Mesenchymal stem cell (in vitro differentiated cells and primary cell): ENCODE measurements at regions not wholly inside any gene's neighbourhood (a gene's known extent, or its start where the extent isn't known, plus 50 kb on each side); places are given as distances from the start of the nearest gene placed in this dataset.

Source experiments
- DNase-seq: peaks from one replicate; pipeline ENCODE4 v3.0.0-alpha.2; 2013
- H2AFZ ChIP-seq: one replicate; pipeline ENCODE4 v1.6.1; 2013; ENCODE audit warnings: low read depth, mild to moderate bottlenecking, control low read depth, inconsistent platforms, low read length, moderate library complexity
- H2AK5ac ChIP-seq: 2 replicates; pipeline ENCODE4 v1.6.1; 2013; ENCODE audit warnings: low read length, moderate library complexity, mild to moderate bottlenecking, inconsistent platforms; ENCODE audit not compliant: severe bottlenecking
- H2BK120ac ChIP-seq: one replicate; pipeline ENCODE4 v1.6.1; 2013; ENCODE audit warnings: low read depth, mild to moderate bottlenecking, inconsistent platforms, low read length, moderate library complexity
- H2BK12ac ChIP-seq, 2 experiments: one replicate each; pipeline ENCODE4 v1.6.1; 2013; ENCODE audit warnings: inconsistent platforms in 2 of 2, low read length in 2 of 2, mild to moderate bottlenecking in 2 of 2, moderate library complexity in 2 of 2, control low read depth in 1 of 2
- H2BK15ac ChIP-seq: one replicate; pipeline ENCODE4 v1.6.1; 2013; ENCODE audit warnings: mild to moderate bottlenecking, low read depth, inconsistent platforms; ENCODE audit not compliant: poor library complexity, severe bottlenecking
- H2BK5ac ChIP-seq: 2 replicates; pipeline ENCODE4 v1.6.1; 2013; ENCODE audit warnings: low read depth, mild to moderate bottlenecking, low read length, control low read depth, inconsistent platforms; ENCODE audit not compliant: poor library complexity, severe bottlenecking
- H3K14ac ChIP-seq, 2 experiments: one replicate each; pipeline ENCODE4 v1.6.1; 2013; ENCODE audit warnings: inconsistent platforms in 2 of 2, low read length in 2 of 2, control low read depth in 1 of 2, mild to moderate bottlenecking in 1 of 2, moderate library complexity in 1 of 2
- H3K18ac ChIP-seq, 2 experiments: one replicate each; pipeline ENCODE4 v1.6.1; 2013; ENCODE audit warnings: inconsistent platforms in 2 of 2, low read length in 2 of 2, control low read depth in 1 of 2, low read depth in 1 of 2, mild to moderate bottlenecking in 1 of 2
- H3K23ac ChIP-seq, 2 experiments: one replicate each; pipeline ENCODE4 v1.6.1; 2013; ENCODE audit warnings: inconsistent platforms in 2 of 2, low read length in 2 of 2, mild to moderate bottlenecking in 2 of 2, moderate library complexity in 2 of 2, control low read depth in 1 of 2
- H3K27ac ChIP-seq: 2 replicates; pipeline ENCODE4 v1.5.1; 2013; ENCODE audit warnings: mild to moderate bottlenecking, moderate library complexity, low read length, control low read depth, inconsistent platforms; ENCODE audit not compliant: poor library complexity, severe bottlenecking
- H3K27me3 ChIP-seq, 2 experiments: 2 replicates each; pipeline versions ENCODE4 v1.6.1 to v1.7.0; 2013; ENCODE audit warnings: low read length in 2 of 2, mild to moderate bottlenecking in 2 of 2, moderate library complexity in 2 of 2, control low read depth in 1 of 2, inconsistent platforms in 1 of 2; ENCODE audit not compliant: control insufficient read depth in 1 of 2, insufficient read depth in 1 of 2
- H3K36me3 ChIP-seq, 2 experiments: 2 replicates each; pipeline versions ENCODE4 v1.6.1 to v1.7.0; 2013; ENCODE audit warnings: low read length in 2 of 2, control low read depth in 1 of 2, inconsistent platforms in 1 of 2, low read depth in 1 of 2, mild to moderate bottlenecking in 1 of 2; ENCODE audit not compliant: insufficient read depth in 2 of 2, control insufficient read depth in 1 of 2
- H3K4ac ChIP-seq, 2 experiments: one replicate each; pipeline ENCODE4 v1.6.1; 2013; ENCODE audit warnings: inconsistent platforms in 2 of 2, low read length in 2 of 2, mild to moderate bottlenecking in 2 of 2, moderate library complexity in 2 of 2, control low read depth in 1 of 2, low read depth in 1 of 2
- H3K4me1 ChIP-seq: 2 replicates; pipeline ENCODE4 v1.6.1; 2013; ENCODE audit warnings: low read depth, low read length, control low read depth; ENCODE audit not compliant: control insufficient read depth, insufficient read depth
- H3K4me2 ChIP-seq: 2 replicates; pipeline ENCODE4 v1.6.1; 2013; ENCODE audit warnings: low read length, mild to moderate bottlenecking, inconsistent platforms; ENCODE audit not compliant: poor library complexity, severe bottlenecking
- H3K4me3 ChIP-seq, 2 experiments: 2 replicates each; pipeline versions ENCODE4 v1.5.1 to v1.7.0; 2013; ENCODE audit warnings: low read length in 2 of 2, mild to moderate bottlenecking in 2 of 2, control low read depth in 1 of 2, low read depth in 1 of 2; ENCODE audit not compliant: insufficient read depth in 1 of 2
- H3K79me1 ChIP-seq: replicated peaks from 2 replicates; pipeline ENCODE4 v1.6.1; 2013; ENCODE audit warnings: mild to moderate bottlenecking, control low read depth, low read length, inconsistent platforms; ENCODE audit not compliant: poor library complexity, severe bottlenecking
- H3K9ac ChIP-seq: 2 replicates; pipeline ENCODE4 v1.7.0; 2013; ENCODE audit warnings: mild to moderate bottlenecking, low read length, moderate library complexity
- H3K9me3 ChIP-seq: 2 replicates; pipeline ENCODE4 v1.7.0; 2013; ENCODE audit warnings: mild to moderate bottlenecking, low read length; ENCODE audit not compliant: control insufficient read depth
- H4K8ac ChIP-seq: one replicate; pipeline ENCODE4 v1.6.1; 2013; ENCODE audit warnings: inconsistent platforms, mild to moderate bottlenecking, low read length, moderate library complexity
- H4K91ac ChIP-seq: one replicate; pipeline ENCODE4 v1.6.1; 2013; ENCODE audit warnings: mild to moderate bottlenecking, low read length, inconsistent platforms
- WGBS: methylation state at CpG from one replicate; pipeline ENCODE4 v1.1.7; 2013; ENCODE audit warnings: mixed read lengths; 5-methylcytosine and 5-hydroxymethylcytosine counted together

- DNase-seq = peak; percentile 64
- Histone ChIP-seq H3K4me3 (peak overlapping the region in 1 of 2 experiments; percentile 10), H3K79me1 (no peaks in the 10 kb centered on the region), H3K18ac (no peak overlapping the region), H3K23ac (no peak overlapping the region), H2BK5ac (no peak overlapping the region), H3K14ac (no peak overlapping the region), H2BK12ac (no peak overlapping the region), H3K27me3 (no peaks in the 10 kb centered on the region), H3K4me1 (peaks cover 7% of the 10 kb centered on the region), H3K4me2 (no peak overlapping the region), H2AK5ac (no peak overlapping the region), H3K9me3 (no peaks in the 10 kb centered on the region), H3K27ac (peak overlapping the region; percentile 90), H4K8ac (no peak overlapping the region), H2BK120ac (no peak overlapping the region), H2AFZ (no peak overlapping the region), H4K91ac (no peak overlapping the region), H3K4ac (no peak overlapping the region), H3K9ac (peak overlapping the region; percentile 23), H3K36me3 (no peaks in the 10 kb centered on the region), H2BK15ac (no peak overlapping the region)
- WGBS = 22% methylated on average over 2 of the region's 2 CpGs
Measured at GRCh38 chr6:56803594-56803993, 151.3 kb upstream of the BEND6 start.

GRCh38 chr6:56802584-56802983 lies 152.3 kb upstream of the BEND6 start:
- Histone ChIP-seq H3K27me3 (no peaks in the 10 kb centered on the region), H3K18ac (no peak overlapping the region), H3K14ac (no peak overlapping the region), H2BK120ac (no peak overlapping the region), H3K4me1 (peaks cover 7% of the 10 kb centered on the region), H2AK5ac (no peak overlapping the region), H3K9ac (no peak overlapping the region), H3K23ac (no peak overlapping the region), H2BK12ac (no peak overlapping the region), H3K4me3 (no peak overlapping the region), H2AFZ (no peak overlapping the region), H4K91ac (no peak overlapping the region), H2BK5ac (no peak overlapping the region), H3K4me2 (no peak overlapping the region), H3K27ac (peak overlapping the region; percentile 90), H3K36me3 (no peaks in the 10 kb centered on the region), H3K79me1 (no peaks in the 10 kb centered on the region), H4K8ac (no peak overlapping the region), H3K9me3 (no peaks in the 10 kb centered on the region), H3K4ac (no peak overlapping the region), H2BK15ac (no peak overlapping the region)
- 25% methylated on average over 1 of the region's 2 CpGs for WGBS
- DNase-seq = peak; percentile 80

GRCh38 chr6:56799989-56800388 lies 154.9 kb upstream of the BEND6 start:
- WGBS = 100% methylated on average over 1 of the region's 3 CpGs
- no peak overlapping the region for H3K14ac ChIP-seq

GRCh38 chr6:56798163-56798562 lies 155.5 kb upstream of the DST start:
- Histone ChIP-seq H3K9ac (peak overlapping the region; percentile 33), H3K23ac (no peak overlapping the region), H3K27me3 (no peaks in the 10 kb centered on the region), H3K27ac (no peak overlapping the region), H3K4me1 (peaks cover 8% of the 10 kb centered on the region), H3K4me2 (no peak overlapping the region), H3K14ac (no peak overlapping the region), H2AFZ (no peak overlapping the region), H2BK5ac (no peak overlapping the region), H2AK5ac (no peak overlapping the region), H2BK12ac (no peak overlapping the region), H3K36me3 (no peaks in the 10 kb centered on the region), H3K79me1 (peaks cover 1% of the 10 kb centered on the region), H2BK120ac (no peak overlapping the region), H4K8ac (no peak overlapping the region), H3K4me3 (no peak overlapping the region), H3K4ac (no peak overlapping the region), H2BK15ac (no peak overlapping the region), H3K18ac (no peak overlapping the region), H4K91ac (no peak overlapping the region), H3K9me3 (no peaks in the 10 kb centered on the region)
- peak; percentile 95 for DNase-seq
- no CpG with 5 or more reads among the region's 2 CpGs for WGBS

More at GRCh38 chr6:56799989-56800388, 154.9 kb upstream of the BEND6 start:
- H3K27me3 ChIP-seq = no peaks in the 10 kb centered on the region
- no peak overlapping the region for H3K27ac ChIP-seq
- no peak overlapping the region for H4K91ac ChIP-seq
- DNase-seq = no peak
- H3K4ac ChIP-seq = no peak overlapping the region
- no peaks in the 10 kb centered on the region for H3K79me1 ChIP-seq
- no peak overlapping the region for H2AK5ac ChIP-seq
- H3K4me3 ChIP-seq = no peak overlapping the region
- H3K18ac ChIP-seq = no peak overlapping the region
- H3K4me1 ChIP-seq = peaks cover 6% of the 10 kb centered on the region
- H2BK120ac ChIP-seq = no peak overlapping the region
- no peak overlapping the region for H3K9ac ChIP-seq
- no peak overlapping the region for H2BK5ac ChIP-seq
- H3K4me2 ChIP-seq = no peak overlapping the region
- no peak overlapping the region for H2BK12ac ChIP-seq
- H2BK15ac ChIP-seq = no peak overlapping the region
- H4K8ac ChIP-seq = no peak overlapping the region
- no peaks in the 10 kb centered on the region for H3K9me3 ChIP-seq
- no peak overlapping the region for H2AFZ ChIP-seq
- no peak overlapping the region for H3K23ac ChIP-seq
- H3K36me3 ChIP-seq = no peaks in the 10 kb centered on the region
